ENCODE measurements at regions not wholly inside any gene's neighbourhood (a gene's known extent, or its start where the extent isn't known, plus 50 kb on each side); places are given as distances from the start of the nearest gene placed in this dataset.

GRCh38 chr4:138899999-138900398 is 115.6 kb upstream of the NOCT start:
- DNase-seq (ENCODE audit: low read depth): no peak
- no peak overlapping the region for H3K4me3 ChIP-seq (ENCODE audit: low read depth, low read length)

DNA sequence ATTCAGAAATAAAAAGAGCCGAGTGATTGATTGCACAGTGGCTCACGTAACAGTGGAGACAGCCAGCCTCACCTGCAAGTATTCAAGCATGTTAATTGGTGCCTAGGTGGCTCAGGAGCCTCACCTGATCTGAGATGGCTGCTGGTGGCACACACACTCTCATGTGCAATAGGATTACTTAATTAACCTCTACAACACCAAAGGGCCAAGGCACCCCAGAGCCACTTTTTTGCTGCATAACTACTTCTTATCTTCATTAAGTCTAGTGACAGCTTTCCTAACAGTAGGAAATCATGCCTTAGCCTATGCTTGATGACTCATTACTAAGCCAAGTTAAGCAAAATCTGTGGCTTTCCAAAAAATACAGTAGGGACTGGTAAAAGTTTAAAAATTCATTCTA is 117.3 kb upstream of the NOCT start:
- TF ChIP-seq, protein P1, sequence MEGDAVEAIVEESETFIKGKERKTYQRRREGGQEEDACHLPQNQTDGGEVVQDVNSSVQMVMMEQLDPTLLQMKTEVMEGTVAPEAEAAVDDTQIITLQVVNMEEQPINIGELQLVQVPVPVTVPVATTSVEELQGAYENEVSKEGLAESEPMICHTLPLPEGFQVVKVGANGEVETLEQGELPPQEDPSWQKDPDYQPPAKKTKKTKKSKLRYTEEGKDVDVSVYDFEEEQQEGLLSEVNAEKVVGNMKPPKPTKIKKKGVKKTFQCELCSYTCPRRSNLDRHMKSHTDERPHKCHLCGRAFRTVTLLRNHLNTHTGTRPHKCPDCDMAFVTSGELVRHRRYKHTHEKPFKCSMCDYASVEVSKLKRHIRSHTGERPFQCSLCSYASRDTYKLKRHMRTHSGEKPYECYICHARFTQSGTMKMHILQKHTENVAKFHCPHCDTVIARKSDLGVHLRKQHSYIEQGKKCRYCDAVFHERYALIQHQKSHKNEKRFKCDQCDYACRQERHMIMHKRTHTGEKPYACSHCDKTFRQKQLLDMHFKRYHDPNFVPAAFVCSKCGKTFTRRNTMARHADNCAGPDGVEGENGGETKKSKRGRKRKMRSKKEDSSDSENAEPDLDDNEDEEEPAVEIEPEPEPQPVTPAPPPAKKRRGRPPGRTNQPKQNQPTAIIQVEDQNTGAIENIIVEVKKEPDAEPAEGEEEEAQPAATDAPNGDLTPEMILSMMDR (IDR thresholded peaks at IDR 0.05; ENCODE audit: low read depth, low read length, missing control alignments): no peak

More at GRCh38 chr4:138899999-138900398, 115.6 kb upstream of the NOCT start:
- TF ChIP-seq, protein P1 (IDR thresholded peaks at IDR 0.05; ENCODE audit: low read depth, low read length, missing control alignments): no peak

GRCh38 chr4:138897811-138898226 is 117.8 kb upstream of the NOCT start:
- TF ChIP-seq, protein P1 (IDR thresholded peaks at IDR 0.05; ENCODE audit: low read depth, low read length, missing control alignments): no peak
- H3K4me3 ChIP-seq (ENCODE audit: low read depth, low read length): no peak overlapping the region
- DNase-seq (ENCODE audit: low read depth): no peak

More for the DNA sequence above, 117.3 kb upstream of the NOCT start:
- no peak for DNase-seq (ENCODE audit: low read depth)
- H3K4me3 ChIP-seq (ENCODE audit: low read depth, low read length): no peak overlapping the region

- H3K4me3 ChIP-seq (ENCODE audit: low read depth, low read length): no peak overlapping the region
- no peak for DNase-seq (ENCODE audit: low read depth)
- TF ChIP-seq, protein P1 (IDR thresholded peaks at IDR 0.05; ENCODE audit: low read depth, low read length, missing control alignments): no peak
These were observed 120.9 kb upstream of the NOCT start for GRCh38 chr4:138894709-138895108.

GRCh38 chr4:138894011-138894410 is 121.6 kb upstream of the NOCT start:
- DNase-seq (ENCODE audit: low read depth): no peak
- H3K4me3 ChIP-seq (ENCODE audit: low read depth, low read length): no peak overlapping the region
- TF ChIP-seq, protein P1 (IDR thresholded peaks at IDR 0.05; ENCODE audit: low read depth, low read length, missing control alignments): no peak

GRCh38 chr4:138892483-138893407 is 122.8 kb upstream of the NOCT start:
- TF ChIP-seq, protein P1 (IDR thresholded peaks at IDR 0.05; ENCODE audit: low read depth, low read length, missing control alignments): no peak
- no peak for DNase-seq (ENCODE audit: low read depth)
- H3K4me3 ChIP-seq (ENCODE audit: low read depth, low read length): no peak overlapping the region

Measured in GM12864 (cell line).